CD4-positive, alpha-beta memory T cell (primary cell): ENCODE measurements at regions not wholly inside any gene's neighbourhood (a gene's known extent, or its start where the extent isn't known, plus 50 kb on each side); places are given as distances from the start of the nearest gene placed in this dataset.

Source experiments
- CTCF ChIA-PET: fragments of 350-600 bp; sonication (Branson Sonifier 250); formaldehyde crosslinking; loops from one replicate; lab custom pipeline; 2021; ENCODE audit warnings: inconsistent platforms; ENCODE audit not compliant: partially characterized antibody; lab: Charles Lee
- POLR2A ChIA-PET: fragments of 350-600 bp; sonication (Branson Sonifier 250); formaldehyde crosslinking; loops from one replicate; lab custom pipeline; 2021; ENCODE audit not compliant: partially characterized antibody; lab: Charles Lee
- DNase-seq, 5 donors: peaks; one replicate each; pipeline versions ENCODE4 v3.0.0 to v3.0.0-alpha.2; 2020 to 2022; ENCODE audit warnings: mixed read lengths in 1 of 5
- H3K27ac ChIP-seq: one replicate; pipeline ENCODE4 v1.7.0; 2013; ENCODE audit warnings: low read depth, low read length
- H3K27me3 ChIP-seq: 2 replicates; pipeline ENCODE4 v1.7.0; 2013; ENCODE audit warnings: mild to moderate bottlenecking, low read length, moderate library complexity; ENCODE audit not compliant: insufficient read depth
- H3K36me3 ChIP-seq: 2 replicates; pipeline ENCODE4 v1.7.0; 2013; ENCODE audit warnings: mild to moderate bottlenecking, low read length, moderate library complexity; ENCODE audit not compliant: insufficient read depth
- H3K4me1 ChIP-seq: 2 replicates; pipeline ENCODE4 v1.7.0; 2013; ENCODE audit warnings: mild to moderate bottlenecking, low read length, moderate library complexity; ENCODE audit not compliant: insufficient read depth
- H3K4me3 ChIP-seq, 2 donors: one replicate each; pipeline ENCODE4 v1.7.0; 2013; ENCODE audit warnings: low read length in 2 of 2, mild to moderate bottlenecking in 1 of 2
- H3K9me3 ChIP-seq, 2 donors: one replicate each; pipeline ENCODE4 v1.7.0; 2013; ENCODE audit warnings: low read length in 2 of 2, control low read depth in 1 of 2; ENCODE audit not compliant: control insufficient read depth in 1 of 2
- H3K27ac Mint-ChIP-seq, 7 donors: one replicate each; pipeline ENCODE4 v1.8.0; 2020 to 2021; ENCODE audit warnings: mixed read lengths in 7 of 7, mild to moderate bottlenecking in 6 of 7, inconsistent platforms in 3 of 7, moderate library complexity in 3 of 7
- H3K27me3 Mint-ChIP-seq, 2 donors: one replicate each; pipeline ENCODE4 v1.8.0; 2020 to 2021; ENCODE audit warnings: mixed read lengths in 2 of 2
- H3K36me3 Mint-ChIP-seq, 2 donors: one replicate each; pipeline ENCODE4 v1.8.0; 2020 to 2021; ENCODE audit warnings: mixed read lengths in 2 of 2, inconsistent platforms in 1 of 2, mild to moderate bottlenecking in 1 of 2
- H3K4me1 Mint-ChIP-seq, 4 donors: one replicate each; pipeline ENCODE4 v1.8.0; 2020 to 2021; ENCODE audit warnings: mixed read lengths in 4 of 4, mild to moderate bottlenecking in 1 of 4
- H3K4me3 Mint-ChIP-seq, 8 donors: one replicate each; pipeline ENCODE4 v1.8.0; 2020 to 2021; ENCODE audit warnings: mixed read lengths in 8 of 8, mild to moderate bottlenecking in 7 of 8, moderate library complexity in 6 of 8, inconsistent platforms in 3 of 8
- H3K9me3 Mint-ChIP-seq, 8 donors: one replicate each; pipeline ENCODE4 v1.8.0; 2020 to 2021; ENCODE audit warnings: mixed read lengths in 8 of 8, mild to moderate bottlenecking in 5 of 8, inconsistent platforms in 3 of 8, moderate library complexity in 1 of 8
- intact Hi-C: fragments of 100-400 bp; cut with micrococcal nuclease; formaldehyde crosslinking; loops from one replicate; pipeline ENCODE4 v1.15.1; 2023

- H3K27ac Mint-ChIP-seq, result no peak overlapping the region
- H3K27me3 ChIP-seq, result no peaks in the 10 kb centered on the region
- peaks cover 0 to 12% (median 5%) of the 10 kb centered on the region in 8 donors for H3K9me3 Mint-ChIP-seq
- no peak overlapping the region for H3K4me3 Mint-ChIP-seq
- no peaks in the 10 kb centered on the region for H3K36me3 ChIP-seq
- ChIA-PET CTCF (no interaction called here), POLR2A (no interaction called here)
- H3K4me1 ChIP-seq, result no peaks in the 10 kb centered on the region
- H3K4me3 ChIP-seq, result no peak overlapping the region
- H3K27me3 Mint-ChIP-seq, result no peaks in the 10 kb centered on the region
- intact Hi-C loops, result no loop called here
- H3K27ac ChIP-seq, result no peak overlapping the region
- no peak for DNase-seq
- no peaks in the 10 kb centered on the region for H3K4me1 Mint-ChIP-seq
- no peaks in the 10 kb centered on the region for H3K9me3 ChIP-seq
- H3K36me3 Mint-ChIP-seq, result no peaks in the 10 kb centered on the region
Observed at GRCh38 chr5:125630237-125630636, 793.0 kb upstream of the GRAMD2B start.

DNA sequence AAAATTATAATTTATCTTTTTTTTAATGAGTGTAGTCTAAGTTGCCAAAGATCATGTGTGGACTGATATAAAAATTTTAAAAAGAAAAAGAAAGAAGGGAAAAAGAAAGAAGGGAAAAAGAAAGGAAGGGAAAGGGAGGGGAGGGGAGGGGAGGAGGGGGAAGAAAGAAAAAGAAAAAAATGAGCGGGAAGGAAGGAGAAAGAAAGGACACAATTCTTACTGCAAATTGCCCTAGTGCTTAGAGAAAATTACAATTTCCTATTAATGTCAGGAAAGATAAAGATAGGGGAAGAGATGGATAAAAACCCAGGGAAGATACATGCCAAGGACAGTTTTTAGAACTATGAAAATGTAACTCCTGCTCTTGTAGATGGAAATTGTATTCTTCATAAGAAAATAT lies 789.7 kb upstream of the GRAMD2B start:
- Histone ChIP-seq H3K9me3 (no peaks in the 10 kb centered on the region), H3K4me3 (no peak overlapping the region), H3K27ac (no peak overlapping the region), H3K4me1 (no peaks in the 10 kb centered on the region), H3K27me3 (no peaks in the 10 kb centered on the region), H3K36me3 (no peaks in the 10 kb centered on the region)
- intact Hi-C loops, result no loop called here
- ChIA-PET POLR2A (no interaction called here), CTCF (no interaction called here)
- DNase-seq, result no peak
- Mint-ChIP-seq H3K27me3 (no peaks in the 10 kb centered on the region), H3K9me3 (peaks cover 0 to 12% (median 3%) of the 10 kb centered on the region in 8 donors), H3K4me3 (no peak overlapping the region), H3K27ac (no peak overlapping the region), H3K4me1 (no peaks in the 10 kb centered on the region), H3K36me3 (no peaks in the 10 kb centered on the region)

DNA sequence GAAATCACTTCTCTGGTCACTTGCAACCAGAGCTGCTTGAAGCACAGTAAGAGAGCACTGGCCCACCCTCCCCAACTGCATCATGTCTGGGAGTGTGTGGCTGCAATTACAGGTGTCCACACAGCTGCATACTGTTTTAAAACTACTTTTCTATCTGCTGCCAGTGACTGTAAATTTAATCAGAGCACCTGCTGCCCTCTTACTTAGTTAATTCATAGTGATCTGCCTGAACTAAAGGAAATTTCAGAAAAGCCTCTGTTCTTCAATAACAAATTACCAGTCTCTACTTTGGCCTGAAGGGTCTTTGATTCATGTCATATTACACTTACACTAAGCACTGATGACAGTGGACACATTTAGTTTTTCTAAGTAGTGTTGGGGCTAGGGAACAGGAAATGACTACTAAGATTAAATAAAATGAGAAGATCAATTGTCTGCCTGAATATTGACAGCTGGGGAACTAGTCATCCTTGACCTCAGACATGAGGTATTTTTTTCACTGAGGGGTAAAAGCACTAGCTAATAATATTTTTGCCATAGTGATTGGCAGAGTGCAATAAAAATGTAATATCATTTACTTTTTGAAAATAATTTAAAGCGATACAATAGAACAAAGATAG lies 788.9 kb upstream of the GRAMD2B start:
- intact Hi-C loops, result no loop called here
- Mint-ChIP-seq H3K4me3 (no peak overlapping the region), H3K36me3 (no peaks in the 10 kb centered on the region), H3K27ac (no peak overlapping the region), H3K9me3 (peaks cover 0 to 12% (median 3%) of the 10 kb centered on the region in 8 donors), H3K27me3 (no peaks in the 10 kb centered on the region), H3K4me1 (no peaks in the 10 kb centered on the region)
- H3K9me3 ChIP-seq, result no peaks in the 10 kb centered on the region
- POLR2A ChIA-PET, result no interaction called here
- no peaks in the 10 kb centered on the region for H3K4me1 ChIP-seq
- no peak for DNase-seq
- CTCF ChIA-PET, result no interaction called here
- no peak overlapping the region for H3K4me3 ChIP-seq
- no peaks in the 10 kb centered on the region for H3K27me3 ChIP-seq
- no peaks in the 10 kb centered on the region for H3K36me3 ChIP-seq
- H3K27ac ChIP-seq, result no peak overlapping the region

DNA sequence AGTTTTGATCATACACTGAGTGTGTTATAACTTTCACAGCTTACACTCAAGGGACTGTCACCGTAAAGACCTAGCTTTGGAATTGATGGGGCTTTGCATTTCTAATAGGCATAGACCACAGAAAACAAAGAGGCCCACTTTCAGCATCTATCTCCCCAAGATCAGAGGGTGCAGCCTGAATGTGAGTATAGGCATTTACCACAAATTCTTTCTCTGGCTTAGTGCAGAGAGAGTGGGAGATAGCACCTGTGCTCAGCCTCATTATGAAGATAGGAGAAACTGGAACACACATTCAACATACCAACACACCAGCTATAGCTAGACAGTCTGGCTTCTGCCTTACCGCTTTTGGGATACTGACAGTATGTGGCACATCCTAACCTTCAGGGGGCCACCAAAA lies 783.4 kb upstream of the GRAMD2B start:
- Mint-ChIP-seq H3K4me3 (no peak overlapping the region), H3K4me1 (no peaks in the 10 kb centered on the region), H3K27ac (no peak overlapping the region), H3K36me3 (no peaks in the 10 kb centered on the region), H3K9me3 (peaks cover 9 to 27% (median 16%) of the 10 kb centered on the region in 8 donors), H3K27me3 (no peaks in the 10 kb centered on the region)
- intact Hi-C loops, result no loop called here
- ChIA-PET POLR2A (no interaction called here), CTCF (no interaction called here)
- Histone ChIP-seq H3K9me3 (peaks cover 0 to 3% of the 10 kb centered on the region in 2 donors), H3K4me3 (no peak overlapping the region), H3K36me3 (no peaks in the 10 kb centered on the region), H3K4me1 (no peaks in the 10 kb centered on the region), H3K27ac (no peak overlapping the region), H3K27me3 (no peaks in the 10 kb centered on the region)
- DNase-seq, result no peak

DNA sequence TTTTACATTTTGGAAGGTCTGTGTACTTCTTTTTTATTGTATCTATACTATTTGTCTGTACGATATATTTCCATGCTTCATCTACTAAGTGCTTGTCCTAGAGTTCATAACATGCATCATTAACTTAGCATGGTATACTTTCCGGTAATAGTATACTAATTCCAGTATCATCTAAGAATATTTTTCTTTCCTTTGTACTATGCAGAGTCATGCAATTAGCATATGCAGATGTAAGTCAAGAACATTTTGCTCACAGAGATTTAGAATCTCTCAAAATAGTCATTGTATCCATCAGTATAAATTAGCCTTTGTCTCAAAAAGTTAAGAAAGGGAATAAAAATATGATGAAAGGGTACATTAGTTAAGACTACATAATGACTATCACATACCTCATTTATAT lies 770.4 kb upstream of the GRAMD2B start:
- Histone ChIP-seq H3K4me1 (no peaks in the 10 kb centered on the region), H3K4me3 (no peak overlapping the region), H3K9me3 (no peaks in the 10 kb centered on the region), H3K36me3 (no peaks in the 10 kb centered on the region), H3K27ac (no peak overlapping the region), H3K27me3 (no peaks in the 10 kb centered on the region)
- CTCF ChIA-PET, result no interaction called here
- Mint-ChIP-seq H3K36me3 (no peaks in the 10 kb centered on the region), H3K4me3 (no peak overlapping the region), H3K27ac (no peak overlapping the region), H3K9me3 (peaks cover 0 to 20% (median 11%) of the 10 kb centered on the region in 8 donors), H3K4me1 (no peaks in the 10 kb centered on the region), H3K27me3 (no peaks in the 10 kb centered on the region)
- POLR2A ChIA-PET, result no interaction called here
- intact Hi-C loops, result no loop called here
- DNase-seq, result no peak

GRCh38 chr5:125654392-125654791 lies 768.8 kb upstream of the GRAMD2B start:
- no peak overlapping the region for H3K27ac Mint-ChIP-seq
- Histone ChIP-seq H3K4me3 (no peak overlapping the region), H3K27me3 (no peaks in the 10 kb centered on the region), H3K36me3 (no peaks in the 10 kb centered on the region), H3K27ac (no peak overlapping the region), H3K4me1 (no peaks in the 10 kb centered on the region), H3K9me3 (no peaks in the 10 kb centered on the region)
- intact Hi-C loops, result no loop called here
- H3K9me3 Mint-ChIP-seq, result peaks cover 0 to 13% (median 9%) of the 10 kb centered on the region in 8 donors
- ChIA-PET CTCF (no interaction called here), POLR2A (no interaction called here)
- no peaks in the 10 kb centered on the region for H3K36me3 Mint-ChIP-seq
- no peaks in the 10 kb centered on the region for H3K27me3 Mint-ChIP-seq
- H3K4me1 Mint-ChIP-seq, result no peaks in the 10 kb centered on the region
- no peak overlapping the region for H3K4me3 Mint-ChIP-seq
- DNase-seq, result no peak

DNA sequence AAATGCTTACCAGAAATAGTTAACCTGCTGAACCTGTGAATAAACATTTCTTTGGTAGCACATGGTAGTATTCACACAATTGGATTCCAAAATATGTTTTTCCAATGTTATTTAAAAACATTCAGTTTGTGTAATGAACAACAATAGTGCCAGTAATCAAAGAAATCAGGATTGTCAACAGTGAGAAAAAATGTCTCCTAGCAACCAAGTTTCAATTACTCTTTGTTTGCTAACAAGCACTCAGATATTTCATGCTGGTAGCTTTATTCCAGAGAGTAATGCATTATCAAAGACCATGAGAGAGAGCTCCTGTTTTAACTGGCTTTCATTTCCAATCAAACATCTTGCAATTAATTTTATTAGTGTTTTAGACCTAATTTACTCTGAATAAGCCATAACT lies 768.1 kb upstream of the GRAMD2B start:
- ChIA-PET POLR2A (no interaction called here), CTCF (no interaction called here)
- H3K27me3 Mint-ChIP-seq, result no peaks in the 10 kb centered on the region
- no peaks in the 10 kb centered on the region for H3K4me1 Mint-ChIP-seq
- H3K27me3 ChIP-seq, result no peaks in the 10 kb centered on the region
- no peak overlapping the region for H3K4me3 Mint-ChIP-seq
- no peaks in the 10 kb centered on the region for H3K4me1 ChIP-seq
- H3K9me3 Mint-ChIP-seq, result peaks cover 0 to 16% (median 9%) of the 10 kb centered on the region in 8 donors
- H3K36me3 ChIP-seq, result no peaks in the 10 kb centered on the region
- no peak overlapping the region for H3K27ac Mint-ChIP-seq
- H3K36me3 Mint-ChIP-seq, result no peaks in the 10 kb centered on the region
- DNase-seq, result no peak
- intact Hi-C loops, result no loop called here
- H3K27ac ChIP-seq, result no peak overlapping the region
- no peak overlapping the region for H3K4me3 ChIP-seq
- H3K9me3 ChIP-seq, result no peaks in the 10 kb centered on the region

GRCh38 chr5:125657936-125658335 lies 765.3 kb upstream of the GRAMD2B start:
- no peak overlapping the region for H3K4me3 Mint-ChIP-seq
- H3K27me3 Mint-ChIP-seq, result no peaks in the 10 kb centered on the region
- no peak overlapping the region for H3K4me3 ChIP-seq
- H3K9me3 ChIP-seq, result no peaks in the 10 kb centered on the region
- H3K36me3 ChIP-seq, result no peaks in the 10 kb centered on the region
- H3K4me1 ChIP-seq, result no peaks in the 10 kb centered on the region
- H3K27me3 ChIP-seq, result no peaks in the 10 kb centered on the region
- intact Hi-C loops, result no loop called here
- H3K4me1 Mint-ChIP-seq, result no peaks in the 10 kb centered on the region
- no peaks in the 10 kb centered on the region for H3K36me3 Mint-ChIP-seq
- no peak overlapping the region for H3K27ac ChIP-seq
- no peak for DNase-seq
- peaks cover 0 to 16% (median 7%) of the 10 kb centered on the region in 8 donors for H3K9me3 Mint-ChIP-seq
- CTCF ChIA-PET, result no interaction called here
- POLR2A ChIA-PET, result no interaction called here
- no peak overlapping the region for H3K27ac Mint-ChIP-seq
